ENCODE measurements at regions not wholly inside any gene's neighbourhood (a gene's known extent, or its start where the extent isn't known, plus 50 kb on each side); places are given as distances from the start of the nearest gene placed in this dataset.
"Not testable (repeated sequence)": the region's sequence is repeated elsewhere in the genome, so short reads cannot be mapped to it uniquely, and the experiment has no call there.

DNA sequence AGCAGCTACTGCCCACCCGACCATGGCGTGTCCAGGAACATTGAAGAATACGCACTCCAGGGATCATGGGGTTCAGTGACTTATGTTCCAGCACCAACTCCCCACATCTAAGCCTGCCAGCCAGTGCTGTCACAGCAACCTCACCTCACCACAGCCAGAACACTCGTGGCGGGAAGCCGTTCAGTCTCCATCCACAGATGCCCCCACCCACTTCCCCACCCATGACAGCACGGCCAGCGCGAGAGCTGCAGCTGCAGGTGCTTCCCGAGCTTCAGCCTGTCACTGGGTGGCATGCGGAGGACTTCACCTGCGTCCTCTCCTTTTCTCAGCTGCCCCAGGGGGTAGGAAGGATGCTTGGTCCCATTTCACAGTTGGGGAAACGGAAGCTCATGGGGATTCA lies 50.3 kb downstream of the RBFOX3 start:
- DNase-seq (ENCODE audit: low spot score) = no peak

DNA sequence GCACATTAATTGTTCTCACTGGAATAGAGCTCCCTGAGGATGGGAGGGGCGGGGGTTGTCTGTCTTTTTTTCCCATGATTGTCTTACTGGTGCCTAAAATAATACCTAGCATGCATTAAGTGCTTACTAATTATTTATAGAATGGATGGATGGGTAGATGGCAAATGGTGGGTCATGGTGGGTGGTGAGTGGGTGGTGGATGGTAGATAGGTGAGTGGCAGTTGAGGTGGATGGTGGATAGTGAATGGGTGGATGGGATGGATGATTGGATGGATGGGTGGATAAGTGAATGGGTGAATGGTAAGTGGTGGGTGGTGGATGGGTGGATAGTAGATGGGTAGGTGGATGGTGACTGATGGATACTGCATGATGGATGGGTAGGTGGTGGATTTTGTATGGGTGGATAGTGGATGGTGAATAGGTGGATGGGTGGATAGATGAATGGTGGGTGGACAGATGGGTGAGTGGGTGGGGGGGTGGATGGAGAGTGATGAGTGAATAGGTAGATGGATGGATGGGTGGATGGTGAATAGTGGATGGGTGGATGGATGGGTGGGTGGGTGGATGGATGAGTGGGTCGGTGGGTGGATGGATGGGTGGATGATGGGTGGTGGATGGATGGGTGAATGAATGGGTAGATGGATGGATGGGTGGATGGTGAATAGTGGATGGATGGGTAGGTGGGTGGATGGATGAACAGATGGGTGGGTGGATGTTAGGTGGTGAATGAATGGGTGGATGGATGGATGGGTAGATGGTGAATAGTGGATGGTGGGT lies 51.6 kb downstream of the RBFOX3 start:
- no peak for DNase-seq (ENCODE audit: low spot score)

DNA sequence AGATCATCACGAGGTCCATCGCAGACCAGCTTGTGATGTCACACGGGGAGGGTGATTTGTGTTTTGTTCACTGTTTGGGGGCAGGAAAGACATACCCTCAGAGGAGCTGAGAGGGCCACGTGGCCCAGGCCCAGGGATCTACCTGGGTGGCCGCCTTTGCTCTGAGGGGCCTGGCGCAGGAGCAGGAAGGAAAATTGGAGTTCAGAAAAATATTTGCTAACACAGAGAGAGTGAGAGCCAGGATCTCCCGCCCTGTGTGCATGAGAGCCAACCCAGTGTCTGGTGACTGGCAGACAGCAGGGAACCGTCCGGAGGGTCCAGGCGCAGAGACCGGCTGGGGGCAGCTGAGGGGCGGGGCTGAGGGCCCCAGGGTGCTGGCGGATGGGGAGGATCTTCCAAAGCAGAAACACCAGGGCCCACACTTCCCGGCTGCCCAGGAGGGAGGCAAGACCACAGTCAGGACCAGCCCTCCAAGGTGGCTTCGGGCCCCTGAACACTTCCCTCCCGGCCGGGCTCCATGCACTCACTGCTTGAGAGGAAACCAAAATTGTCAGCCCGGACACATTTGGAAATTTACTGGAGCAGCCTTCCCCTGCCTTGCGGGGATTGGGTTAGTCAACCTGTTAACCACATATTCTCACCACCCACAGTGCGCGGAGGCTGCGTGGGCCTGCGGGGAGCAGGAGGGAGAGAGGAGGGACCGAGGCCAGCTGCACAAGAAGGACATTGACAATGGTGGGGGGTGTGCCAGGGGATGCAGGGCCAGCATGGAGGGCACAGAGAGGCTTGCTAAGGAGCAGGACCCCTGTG lies 52.6 kb downstream of the RBFOX3 start:
- peak; percentile 16 for DNase-seq (ENCODE audit: low spot score)

DNA sequence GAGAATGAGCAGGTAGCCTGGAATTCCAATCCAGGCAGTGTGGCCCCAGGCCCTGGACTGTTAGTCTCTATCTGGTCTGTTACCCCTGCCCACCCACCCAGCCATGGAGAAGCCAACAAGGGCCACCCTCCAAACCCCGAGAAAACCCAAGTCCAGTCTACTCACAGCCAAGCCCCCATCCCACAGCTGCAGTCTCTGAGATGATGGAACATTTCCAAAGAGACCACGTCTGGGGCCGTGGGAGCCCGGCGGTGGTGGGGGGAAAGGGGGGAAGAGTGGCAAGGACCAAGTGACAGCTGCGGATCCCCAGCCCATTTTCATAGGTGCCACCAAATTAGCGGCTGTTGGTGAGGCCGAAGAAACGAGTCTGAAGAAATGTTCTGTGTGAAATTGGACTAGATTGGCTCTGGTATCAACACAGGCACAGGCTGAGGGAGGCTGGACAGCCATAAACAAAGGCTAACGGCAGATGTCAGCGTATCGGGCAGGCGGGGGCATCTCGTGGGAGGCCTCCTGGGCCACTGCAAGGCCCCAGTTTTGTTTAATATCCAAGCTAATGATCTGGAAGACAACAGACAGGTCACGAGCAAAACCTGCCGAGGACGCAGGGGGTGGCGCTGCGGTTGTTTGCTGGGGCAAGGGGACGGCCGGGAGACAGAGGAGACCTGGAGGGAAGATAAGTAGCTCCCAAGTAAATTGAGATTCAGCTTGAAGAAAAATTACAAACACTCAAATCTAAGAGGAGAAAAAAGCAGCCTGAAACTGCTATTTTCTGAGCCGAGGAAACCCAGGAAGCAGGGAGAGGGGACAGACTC lies 53.4 kb downstream of the RBFOX3 start:
- DNase-seq (ENCODE audit: low spot score) = no peak

DNA sequence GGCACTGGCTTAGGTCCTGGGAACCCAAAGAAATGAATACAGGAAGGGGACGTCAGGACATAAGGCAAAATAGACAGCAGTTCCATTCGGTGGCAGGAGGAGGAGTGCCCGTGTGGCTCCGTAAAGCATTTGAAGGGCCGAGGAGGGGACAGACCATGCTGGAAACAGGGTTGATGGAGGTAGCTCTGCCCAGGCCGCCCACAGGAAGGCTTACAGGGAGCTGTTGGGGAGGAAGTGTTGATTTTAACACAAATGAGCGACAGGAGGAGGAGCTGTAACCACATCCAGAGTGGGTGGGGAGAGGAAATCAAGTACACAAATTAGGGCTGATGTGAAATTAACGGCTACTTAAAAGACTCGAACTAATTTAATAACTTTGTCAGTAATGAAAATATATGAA lies 54.6 kb downstream of the RBFOX3 start:
- no peak for DNase-seq (ENCODE audit: low spot score)

DNA sequence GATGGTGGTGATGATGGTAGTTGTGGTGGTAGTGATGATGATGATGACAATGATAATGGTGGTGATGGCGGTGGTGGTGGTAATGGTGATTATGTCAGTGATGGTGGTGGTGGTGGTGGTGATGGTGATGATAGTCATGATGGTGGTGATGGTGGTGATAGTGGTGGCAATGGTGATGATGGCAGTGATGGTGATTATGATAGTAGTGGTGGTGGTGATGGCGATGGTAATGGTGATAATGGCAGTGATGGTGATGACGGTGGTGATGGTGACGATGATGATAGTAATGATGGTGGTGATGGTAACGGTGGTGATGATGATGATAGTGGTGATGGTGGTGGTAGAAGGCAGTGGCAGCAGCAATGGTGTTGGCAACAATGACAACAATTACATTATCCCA lies 55.3 kb downstream of the RBFOX3 start:
- DNase-seq (ENCODE audit: low spot score) = no peak

DNA sequence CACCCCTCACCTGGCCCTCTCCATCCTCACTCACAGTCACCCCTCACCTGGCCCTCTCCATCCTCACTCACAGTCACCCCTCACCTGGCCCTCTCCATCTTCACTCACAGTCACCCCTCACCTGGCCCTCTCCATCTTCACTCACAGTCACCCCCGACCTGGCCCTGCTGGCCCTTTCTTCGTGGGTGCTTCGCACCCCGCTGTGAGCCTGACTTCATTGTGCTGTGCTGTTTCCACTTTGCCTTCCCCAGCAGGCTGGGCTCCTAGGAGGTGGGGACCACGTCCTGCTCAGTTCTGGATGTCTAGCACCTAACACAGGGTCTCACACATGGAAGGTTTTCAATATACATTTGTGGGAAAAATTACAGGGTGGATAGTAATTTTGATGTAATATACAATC lies 56.5 kb downstream of the RBFOX3 start:
- not testable (repeated sequence) for DNase-seq (ENCODE audit: low spot score)

DNA sequence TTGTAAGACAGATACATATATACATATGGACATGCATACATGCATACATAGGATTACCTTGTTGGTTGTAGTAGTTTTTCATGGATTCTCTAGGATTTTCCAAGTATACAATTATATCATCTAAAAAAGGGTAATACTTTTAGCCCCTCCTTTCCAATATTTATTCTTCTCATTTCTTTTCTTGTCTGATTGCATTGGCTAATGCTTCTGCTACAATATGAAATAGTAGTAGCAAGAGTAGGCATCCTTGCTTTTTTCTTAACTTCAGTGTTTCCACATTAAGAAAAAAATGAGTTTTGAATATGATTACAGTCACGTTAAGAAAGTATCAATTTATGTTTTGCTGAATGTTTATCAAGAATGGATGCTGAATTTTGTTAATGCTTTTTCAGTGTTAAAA lies 58.0 kb downstream of the RBFOX3 start:
- no peak for DNase-seq (ENCODE audit: low spot score)

DNA sequence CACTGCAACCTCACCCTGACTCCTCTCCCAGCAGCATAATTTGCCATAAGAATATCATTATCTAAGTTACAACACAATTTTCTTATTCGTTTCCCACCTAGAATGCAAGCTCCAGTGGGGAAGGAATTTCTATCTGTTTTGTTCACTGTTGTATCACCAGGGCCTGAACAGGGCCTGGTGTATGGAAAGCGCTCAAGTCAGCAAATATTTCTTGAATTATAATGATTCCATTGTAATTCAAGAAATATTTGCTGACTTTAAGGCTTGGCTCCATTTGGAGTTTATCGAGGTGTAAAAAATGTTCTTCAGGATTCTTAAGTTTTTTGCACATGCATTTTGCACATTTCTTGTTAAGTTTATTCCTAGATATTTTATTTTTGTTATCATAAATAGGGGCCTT lies 58.4 kb downstream of the RBFOX3 start:
- no peak for DNase-seq (ENCODE audit: low spot score)

DNA sequence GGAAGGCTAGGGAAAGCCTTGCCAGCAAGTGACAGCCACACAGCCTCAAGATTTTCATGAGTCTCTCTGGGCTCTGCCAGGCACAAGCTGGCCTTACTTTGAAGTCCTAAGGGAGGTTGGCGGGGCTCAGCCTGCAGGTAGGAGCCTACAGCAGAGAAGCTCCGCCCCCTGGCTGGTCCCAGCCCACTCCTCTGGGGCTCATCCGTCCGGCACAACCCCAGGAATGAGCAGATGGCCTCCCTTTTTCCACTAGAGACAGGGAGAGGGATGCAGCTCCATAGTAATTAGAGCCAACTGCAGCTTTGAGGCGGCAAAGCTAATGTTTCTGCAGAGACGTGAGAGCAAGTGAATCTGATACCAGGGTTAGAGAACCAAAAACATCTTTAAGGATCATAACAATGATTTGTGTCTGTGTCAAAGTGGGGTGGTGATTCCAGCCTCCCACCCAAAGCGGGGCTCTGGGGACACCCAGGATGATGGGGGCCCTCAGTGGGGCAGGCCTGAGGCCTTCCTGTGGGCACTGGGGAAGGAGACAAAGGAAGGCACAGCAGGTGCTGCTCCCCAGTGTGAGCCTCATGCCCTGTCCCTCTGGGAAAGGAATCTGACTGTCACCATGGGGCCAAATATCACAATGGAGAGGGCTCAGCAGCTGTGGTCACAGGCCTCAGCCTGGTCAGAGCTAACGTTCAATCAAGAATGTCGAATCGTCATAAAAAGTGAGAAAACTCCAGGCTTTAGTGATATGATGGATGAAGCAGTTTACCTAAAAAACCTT lies 61.5 kb downstream of the RBFOX3 start:
- no peak for DNase-seq (ENCODE audit: low spot score)

DNA sequence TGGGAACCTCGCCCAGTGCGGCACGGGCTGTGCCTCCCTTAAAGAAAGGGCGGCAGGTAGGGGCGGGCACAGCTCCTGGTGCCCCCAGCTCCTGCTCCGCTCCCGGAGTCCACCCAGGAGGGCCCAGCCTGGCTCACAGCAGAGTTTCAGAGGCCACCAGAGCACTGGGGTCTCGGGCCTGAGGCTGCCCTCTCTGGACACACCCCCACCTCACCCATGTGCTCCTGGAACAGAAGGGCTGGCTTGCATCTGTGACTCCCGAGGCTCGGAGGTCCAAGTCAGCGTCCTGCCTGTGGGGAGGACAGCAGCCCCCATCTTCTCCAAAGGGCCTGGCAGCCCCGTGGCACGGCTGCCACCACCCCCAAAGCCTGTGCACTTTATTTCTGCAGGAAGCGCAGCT lies 62.7 kb downstream of the RBFOX3 start:
- DNase-seq (ENCODE audit: low spot score) = no peak

DNA sequence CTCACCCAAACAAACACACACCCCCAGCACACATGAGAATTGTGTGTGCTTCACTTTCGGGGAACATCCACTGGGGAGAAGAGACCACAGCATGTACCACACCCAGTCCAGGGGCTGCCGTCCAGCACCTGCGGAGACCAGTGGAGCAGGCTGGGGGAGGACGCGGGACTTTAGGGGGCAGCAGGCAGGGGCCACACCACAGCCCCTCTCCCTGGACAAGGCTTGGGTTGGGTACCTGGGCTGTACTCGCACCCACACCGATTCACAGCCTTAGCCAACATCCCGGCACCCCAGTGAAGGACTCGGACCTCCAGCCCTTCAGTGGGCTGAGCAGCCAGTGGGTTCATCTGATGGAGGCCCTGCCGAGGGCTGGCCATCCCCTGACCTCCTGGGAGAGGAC lies 63.3 kb downstream of the RBFOX3 start:
- no peak for DNase-seq (ENCODE audit: low spot score)

DNA sequence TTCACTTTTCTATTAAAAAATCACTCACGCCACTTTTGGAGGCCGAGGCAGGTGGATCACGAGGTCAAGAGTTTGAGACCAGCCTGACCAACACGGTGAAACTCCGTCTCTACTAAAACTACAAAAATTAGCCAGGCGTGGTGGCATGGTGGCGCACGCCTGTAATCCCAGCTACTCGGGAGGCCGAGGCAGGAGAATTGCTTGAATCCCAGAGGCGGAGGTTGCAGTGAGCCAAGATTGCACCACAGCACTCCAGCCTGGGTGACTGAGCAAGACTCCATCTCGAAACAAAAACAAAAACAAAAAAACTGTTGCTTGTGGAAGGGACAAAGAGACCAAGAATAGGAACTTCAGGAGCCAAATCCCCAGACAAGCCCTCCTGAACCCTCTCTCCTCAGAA lies 63.7 kb downstream of the RBFOX3 start:
- DNase-seq (ENCODE audit: low spot score) = not testable (repeated sequence)

DNA sequence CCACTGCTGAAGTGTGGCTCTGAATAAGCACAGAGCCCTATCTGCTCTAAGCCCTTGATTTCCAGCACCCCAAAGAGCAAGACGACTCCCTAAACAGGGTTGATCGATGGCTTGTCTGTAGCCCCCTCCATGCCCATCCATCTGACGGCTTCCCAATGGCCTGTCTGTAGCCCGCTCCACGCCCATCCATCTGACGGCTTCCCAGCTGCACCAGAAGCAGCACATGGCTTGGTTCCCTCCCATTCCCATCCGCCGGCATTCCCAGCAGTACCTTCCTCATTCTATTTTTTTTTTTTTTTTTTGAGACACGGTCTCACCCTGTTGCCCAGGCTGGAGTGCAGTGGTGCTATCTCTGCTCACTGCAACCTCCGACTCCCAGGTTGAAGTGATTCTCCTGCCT lies 64.5 kb downstream of the RBFOX3 start:
- DNase-seq (ENCODE audit: low spot score) = no peak

DNA sequence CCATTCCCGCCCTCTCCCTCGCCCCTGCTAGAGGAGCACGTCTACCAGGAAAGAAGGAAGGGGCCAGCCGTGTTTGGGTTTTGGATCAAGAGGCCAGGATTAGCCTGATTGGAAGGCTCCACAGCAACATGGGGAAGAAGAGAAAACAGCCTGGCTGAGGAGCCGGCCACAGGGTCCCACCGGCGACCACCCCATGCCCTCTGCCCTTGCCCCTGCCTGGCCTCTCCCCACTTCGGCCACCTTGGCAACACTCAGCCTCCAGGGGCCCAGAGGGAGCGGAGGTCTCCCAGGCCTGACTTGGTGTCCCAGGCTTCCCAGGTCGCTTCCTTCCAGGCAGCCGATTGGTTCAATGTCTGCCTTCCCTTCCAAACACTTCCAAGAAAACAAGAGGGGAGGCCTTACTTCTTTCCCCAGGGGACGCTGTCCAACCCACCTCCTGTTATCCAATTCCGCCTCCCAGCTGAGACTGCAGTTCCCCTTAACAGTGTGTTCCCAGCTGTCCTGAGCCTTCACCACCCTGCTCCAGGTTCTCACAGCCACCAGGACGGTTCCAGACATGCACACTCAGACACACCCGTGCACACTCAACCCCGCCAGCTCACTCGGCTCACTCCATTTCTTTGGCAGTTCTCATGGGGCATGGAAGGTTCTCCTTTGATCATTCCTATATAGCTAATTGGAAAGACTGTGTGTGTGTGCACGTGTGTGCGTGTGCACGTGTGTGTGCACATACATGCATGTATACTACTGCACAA lies 65.4 kb downstream of the RBFOX3 start:
- DNase-seq (ENCODE audit: low spot score) = no peak

DNA sequence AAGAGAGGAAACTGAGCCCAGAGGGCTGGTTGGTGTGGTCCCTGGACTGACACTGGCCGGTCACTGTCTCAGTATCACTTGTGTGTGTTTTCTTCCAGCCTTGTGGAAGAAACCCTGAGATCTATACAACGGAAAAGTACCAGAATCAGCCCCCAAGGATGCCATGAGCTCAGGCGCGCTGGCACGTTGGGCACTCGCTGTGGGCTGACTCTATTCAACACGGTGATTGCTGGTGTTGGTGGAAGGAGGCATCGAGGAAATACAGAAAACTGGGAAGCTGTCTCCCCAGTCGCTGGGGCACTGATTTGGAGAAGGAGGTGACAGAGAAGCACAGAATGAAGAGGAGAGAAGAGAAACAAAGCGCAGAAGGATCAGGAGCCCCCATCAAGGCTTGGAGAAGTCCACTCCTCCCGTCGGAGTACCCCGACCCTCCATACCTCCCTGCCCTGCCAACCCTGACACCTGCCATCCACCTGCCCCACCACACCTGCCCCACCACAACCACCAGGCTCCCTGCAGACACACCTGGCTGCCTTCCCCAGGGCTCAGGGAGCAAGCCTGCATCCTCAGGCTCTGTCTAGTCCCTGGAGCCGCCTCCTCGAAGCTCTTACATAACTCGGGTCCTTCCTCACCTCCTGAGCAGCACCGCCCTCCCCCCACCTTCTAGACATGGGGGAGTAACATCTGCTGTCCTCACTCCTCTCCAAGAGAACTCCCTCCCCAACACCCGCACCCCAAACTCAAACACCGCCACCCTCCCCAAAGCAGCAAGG lies 66.5 kb downstream of the RBFOX3 start:
- DNase-seq (ENCODE audit: low spot score) = no peak

DNA sequence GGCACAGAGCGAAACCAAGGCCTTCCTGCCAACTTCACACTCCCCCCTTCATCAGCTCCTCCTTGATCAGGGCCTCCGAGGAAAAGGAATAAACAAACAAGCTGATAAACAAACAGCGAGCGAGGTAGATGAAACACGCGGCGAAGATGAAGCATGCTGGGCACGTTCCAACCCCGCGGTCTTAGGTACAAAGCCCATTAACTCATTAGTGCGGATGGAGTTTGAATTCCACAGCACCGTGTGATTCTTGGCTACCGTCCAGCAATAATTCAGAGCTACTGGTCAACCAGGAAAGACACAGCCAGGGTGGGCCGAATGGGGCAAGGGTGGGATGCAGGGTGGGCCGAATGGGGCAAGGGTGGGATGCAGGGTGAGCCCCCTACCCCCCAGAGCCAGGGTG lies 67.3 kb downstream of the RBFOX3 start:
- DNase-seq (ENCODE audit: low spot score) = no peak

DNA sequence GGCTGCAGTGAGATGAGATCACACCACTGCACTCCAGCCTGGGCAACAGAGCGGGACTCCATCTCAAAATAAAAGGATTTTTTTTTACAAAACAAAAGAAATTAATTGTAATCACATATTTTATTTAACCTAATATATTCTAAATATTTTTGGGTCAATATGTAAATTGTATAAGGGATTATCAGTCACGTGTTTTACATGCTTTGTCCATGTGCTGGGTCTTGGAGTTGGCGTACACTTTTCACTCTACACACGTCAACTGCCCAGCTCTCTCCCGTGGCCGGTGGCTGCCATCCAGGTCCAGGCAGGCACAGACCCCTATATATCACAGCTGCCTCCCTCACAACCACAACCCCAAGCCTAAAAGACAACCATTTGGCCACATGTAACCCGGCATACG lies 68.1 kb downstream of the RBFOX3 start:
- no peak for DNase-seq (ENCODE audit: low spot score)

DNA sequence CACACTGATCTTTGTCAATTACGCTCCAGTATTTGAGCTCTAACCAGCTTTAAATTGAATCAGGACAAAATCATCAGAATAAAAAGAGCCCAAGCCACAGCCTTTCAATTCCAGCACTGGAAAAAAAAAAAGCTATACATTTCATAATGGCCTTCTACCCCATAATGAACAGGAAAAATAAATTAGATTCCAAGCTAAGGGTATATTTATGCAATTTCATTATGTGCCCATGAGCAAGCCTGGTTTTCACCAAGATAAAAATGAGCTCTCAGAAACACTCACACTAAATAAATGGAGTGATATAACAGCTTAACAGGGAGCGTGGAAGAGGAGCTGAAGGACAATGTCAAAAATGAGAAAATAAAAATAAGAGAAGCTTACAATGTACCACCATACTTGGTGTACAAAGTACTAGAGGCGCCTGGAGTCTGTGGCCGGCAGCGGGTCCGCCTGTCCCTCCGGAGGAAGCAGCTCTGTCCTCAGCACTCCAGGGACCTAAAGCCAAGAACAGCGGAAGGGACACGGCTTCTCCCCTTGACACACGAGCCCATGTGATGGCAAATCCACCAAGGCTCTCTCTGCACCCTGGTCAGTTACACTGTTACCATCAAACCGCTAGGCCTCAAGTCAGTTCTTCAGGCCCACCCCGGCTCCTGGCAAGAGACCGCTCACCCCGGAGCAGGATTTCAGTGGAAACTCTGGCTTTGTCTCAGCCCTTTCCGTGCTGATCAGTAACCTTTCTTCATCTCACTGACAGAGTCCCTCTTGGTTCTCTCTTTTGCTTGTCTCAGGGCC lies 69.6 kb downstream of the RBFOX3 start:
- DNase-seq (ENCODE audit: low spot score) = no peak
